HG03469 (cell line): ENCODE measurements at regions not wholly inside any gene's neighbourhood (a gene's known extent, or its start where the extent isn't known, plus 50 kb on each side); places are given as distances from the start of the nearest gene placed in this dataset.
"Not testable (repeated sequence)": the region's sequence is repeated elsewhere in the genome, so short reads cannot be mapped to it uniquely, and the experiment has no call there.

Experiments used
- ATAC-seq: cut with Tn5 transposase; IDR thresholded peaks from one replicate; pipeline ENCODE4 v1.9.1; 2021; ENCODE audit warnings: mild to moderate bottlenecking, moderate library complexity, moderate number of reproducible peaks; ENCODE audit not compliant: unreplicated experiment

- no peak for ATAC-seq
Measured at GRCh38 chr3:5035113-5035512, 55.9 kb downstream of the BHLHE40 start.

DNA sequence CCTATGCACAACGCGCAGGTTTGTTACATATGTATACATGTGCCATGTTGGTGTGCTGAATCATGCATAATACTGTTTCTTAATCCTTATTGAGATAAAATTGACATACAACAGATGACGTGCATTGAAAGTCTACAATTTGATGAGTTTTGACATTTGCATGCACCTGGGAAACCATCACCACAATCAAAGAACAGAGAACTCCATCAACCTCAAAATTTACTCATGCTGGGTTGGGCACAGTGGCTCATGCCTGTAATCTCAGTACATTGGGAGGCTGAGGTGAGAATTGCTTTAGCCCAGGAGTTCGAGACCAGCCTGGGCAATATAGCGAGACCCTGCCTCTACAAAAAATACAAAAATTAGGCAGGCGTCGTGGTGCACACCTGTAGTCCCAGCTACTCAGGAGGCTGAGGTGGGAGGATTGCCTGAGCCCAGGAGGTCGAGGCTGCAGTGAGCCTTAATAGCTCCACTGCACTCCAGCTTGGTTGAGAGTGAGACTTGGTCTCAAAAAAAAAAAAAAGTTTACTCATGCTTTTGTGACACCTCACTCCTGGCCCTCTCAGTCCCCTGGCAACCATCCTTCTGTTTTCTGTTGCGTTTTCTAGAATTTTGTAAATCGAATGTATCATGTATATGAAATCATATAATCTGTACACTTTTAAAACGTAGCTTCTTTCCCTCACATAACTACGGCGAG lies 56.6 kb downstream of the BHLHE40 start:
- ATAC-seq: no peak

GRCh38 chr3:5036392-5036766 lies 57.1 kb downstream of the BHLHE40 start:
- ATAC-seq: no peak

DNA sequence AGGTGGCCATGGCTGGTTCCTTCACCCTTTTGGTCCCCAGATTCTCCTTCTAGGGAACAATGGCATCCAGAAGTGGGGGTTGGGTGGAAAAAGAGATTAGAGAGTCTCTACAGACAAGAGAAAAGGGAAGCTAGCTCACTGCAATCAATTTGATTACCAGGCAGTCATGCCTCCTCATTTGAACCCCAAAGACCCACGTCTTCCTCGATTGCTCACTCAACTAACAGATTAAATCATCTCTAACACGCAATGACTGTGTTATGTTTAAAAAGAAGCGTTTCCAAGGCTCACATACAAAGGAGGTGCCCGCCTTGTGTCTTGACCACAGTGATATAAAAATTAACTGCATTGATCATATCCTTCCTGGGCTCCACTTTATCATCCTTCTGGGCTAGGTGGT lies 57.6 kb downstream of the BHLHE40 start:
- ATAC-seq: no peak

GRCh38 chr3:5039585-5039984 lies 60.3 kb downstream of the BHLHE40 start:
- no peak for ATAC-seq

DNA sequence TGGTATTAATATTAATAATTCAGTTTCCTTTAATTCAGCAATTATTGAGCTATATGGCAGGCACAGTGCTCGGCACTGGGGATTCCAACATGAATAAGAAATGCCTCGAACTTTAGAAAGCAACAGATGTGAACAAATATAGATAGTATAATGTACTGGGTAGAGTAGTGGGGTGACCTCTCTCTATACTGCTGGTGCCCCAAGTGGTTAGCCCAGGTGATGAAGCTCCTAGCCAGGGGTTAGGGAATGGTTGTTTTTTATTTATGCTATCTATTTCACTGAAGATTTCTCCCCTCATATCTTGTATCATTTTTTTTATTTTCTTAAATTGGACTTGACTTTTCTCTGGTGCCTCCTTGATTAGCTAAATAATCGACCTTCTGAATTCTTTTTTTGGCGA lies 62.1 kb downstream of the BHLHE40 start:
- ATAC-seq: no peak

GRCh38 chr3:5045961-5046360 lies 66.7 kb downstream of the BHLHE40 start:
- no peak for ATAC-seq

DNA sequence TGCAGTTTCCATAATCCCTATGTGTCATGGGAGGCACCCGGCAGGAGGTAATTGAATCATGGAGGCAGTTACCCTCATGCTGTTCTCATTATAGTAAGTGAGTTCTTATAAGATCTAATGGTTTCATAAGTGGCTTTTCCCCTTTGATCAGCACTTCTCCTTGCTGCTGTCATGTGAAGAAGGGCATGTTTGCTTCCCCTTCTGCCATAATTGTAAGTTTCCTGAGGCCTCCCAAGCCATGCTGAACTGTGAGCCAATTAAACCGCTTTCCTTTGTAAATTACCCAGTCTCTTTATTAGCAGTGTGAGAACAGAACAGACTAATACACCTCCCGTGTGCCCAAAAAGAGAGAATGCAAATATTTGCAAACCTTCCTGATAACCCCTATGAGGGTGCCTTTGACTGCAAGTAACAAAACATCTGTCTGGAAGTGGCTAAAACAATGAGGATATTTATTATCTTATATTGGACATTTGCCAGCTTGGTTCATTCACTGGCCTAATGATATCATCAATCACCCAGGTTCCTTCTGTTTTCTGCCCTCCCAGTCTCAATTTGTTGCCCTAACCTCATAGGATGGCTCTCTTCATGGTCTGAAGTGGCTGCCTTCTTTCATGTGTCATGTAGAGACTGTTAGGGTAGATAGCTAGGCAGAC lies 68.7 kb downstream of the BHLHE40 start:
- no peak for ATAC-seq

GRCh38 chr3:5051772-5052171 lies 70.3 kb upstream of the ARL8B start:
- no peak for ATAC-seq

- no peak for ATAC-seq
Measured at GRCh38 chr3:5052247-5052646, 69.8 kb upstream of the ARL8B start.

- no peak for ATAC-seq
Measured at GRCh38 chr3:5053021-5053831, 68.9 kb upstream of the ARL8B start.

DNA sequence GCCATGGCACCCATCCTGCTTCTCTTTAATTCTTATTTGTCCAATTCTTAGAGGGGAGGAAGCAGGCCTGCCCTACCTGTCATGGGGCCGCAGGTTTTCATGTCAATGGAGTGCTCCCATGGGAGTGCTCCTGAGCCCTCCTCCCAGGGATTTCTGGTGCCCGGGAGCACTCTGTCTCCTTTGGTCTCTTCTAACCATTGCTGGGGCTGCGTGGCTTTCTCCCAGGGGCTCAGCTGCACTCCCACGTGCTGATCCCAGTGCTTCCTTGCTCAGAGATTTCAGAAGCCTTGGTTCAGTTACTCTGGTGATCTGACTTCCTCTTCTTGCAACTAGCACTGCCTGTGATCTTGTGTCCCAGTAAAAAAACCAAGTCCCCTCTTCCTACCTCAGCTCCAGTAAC lies 68.0 kb upstream of the ARL8B start:
- no peak for ATAC-seq

GRCh38 chr3:5054579-5054978 lies 67.5 kb upstream of the ARL8B start:
- not testable (repeated sequence) for ATAC-seq

DNA sequence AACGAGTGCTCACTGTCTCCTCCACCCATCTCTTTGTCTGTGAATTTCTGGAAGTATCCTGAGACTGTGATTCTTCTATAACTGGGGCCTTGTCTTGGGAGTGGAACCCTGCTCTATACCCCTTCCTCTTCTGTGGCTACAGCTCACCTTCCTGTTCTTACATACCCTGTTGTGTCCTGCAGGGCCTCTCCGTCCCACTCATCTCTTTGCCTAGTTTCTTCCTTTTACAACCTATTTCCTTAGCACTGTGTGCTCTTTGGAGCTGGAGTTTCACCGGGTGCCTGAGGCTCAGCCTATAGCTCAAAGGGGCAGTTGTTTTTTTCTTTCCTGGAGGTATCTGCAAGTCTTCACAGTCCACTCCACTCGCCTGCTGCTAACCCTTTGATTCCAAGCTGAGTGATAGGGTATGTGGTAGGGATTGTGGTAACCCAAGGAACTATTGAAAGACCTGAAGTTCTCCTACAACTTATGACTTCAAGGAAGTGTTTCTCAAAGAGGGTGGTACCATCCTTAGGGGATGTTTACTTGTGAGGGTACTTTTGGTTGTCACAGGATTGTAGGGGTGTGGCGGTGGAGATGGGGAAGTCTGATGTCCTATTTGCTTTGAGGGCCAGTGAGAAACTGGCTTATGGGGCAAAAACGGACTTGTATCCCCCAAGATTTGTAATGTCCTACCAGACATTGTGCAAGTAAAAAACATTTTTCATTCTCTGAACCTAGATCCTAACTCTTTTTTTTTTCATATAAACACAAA lies 66.6 kb upstream of the ARL8B start:
- no peak for ATAC-seq

DNA sequence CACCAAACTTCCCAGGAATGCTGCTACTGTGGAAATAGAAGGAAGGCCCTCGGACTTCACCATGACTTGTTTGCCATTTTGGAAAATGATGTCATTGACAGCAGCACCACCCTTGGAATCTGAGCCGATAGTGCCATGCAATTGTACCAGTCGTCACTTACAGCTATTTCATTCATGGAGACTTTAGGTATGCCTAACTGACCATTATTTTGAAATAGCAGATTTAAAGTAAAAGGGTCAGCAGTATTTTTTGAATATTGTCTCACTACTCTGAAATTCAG lies 66.0 kb upstream of the ARL8B start:
- no peak for ATAC-seq

DNA sequence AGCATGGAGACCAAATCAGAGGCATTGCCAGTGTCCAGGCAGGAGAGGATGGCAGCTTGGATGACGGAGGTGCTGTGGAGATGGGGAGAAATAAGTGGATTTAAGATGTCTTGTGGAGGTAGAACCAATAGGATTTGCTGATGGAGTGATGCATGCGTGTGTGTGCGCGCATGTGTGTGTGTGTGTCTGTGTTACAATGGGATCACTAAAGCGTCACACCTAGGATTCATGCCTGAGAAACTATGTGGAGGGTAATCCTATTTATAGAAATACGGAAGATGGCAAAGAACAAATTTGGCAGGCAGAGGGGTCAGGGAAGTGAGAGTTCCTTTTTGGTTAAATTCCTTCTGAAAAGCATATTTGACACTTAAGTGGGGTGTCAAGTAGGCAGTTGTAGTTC lies 64.8 kb upstream of the ARL8B start:
- ATAC-seq: no peak

- peak; percentile 85 for ATAC-seq
Measured at GRCh38 chr3:5057857-5058324, 64.2 kb upstream of the ARL8B start.

GRCh38 chr3:5058471-5058951 lies 63.6 kb upstream of the ARL8B start:
- ATAC-seq: no peak

DNA sequence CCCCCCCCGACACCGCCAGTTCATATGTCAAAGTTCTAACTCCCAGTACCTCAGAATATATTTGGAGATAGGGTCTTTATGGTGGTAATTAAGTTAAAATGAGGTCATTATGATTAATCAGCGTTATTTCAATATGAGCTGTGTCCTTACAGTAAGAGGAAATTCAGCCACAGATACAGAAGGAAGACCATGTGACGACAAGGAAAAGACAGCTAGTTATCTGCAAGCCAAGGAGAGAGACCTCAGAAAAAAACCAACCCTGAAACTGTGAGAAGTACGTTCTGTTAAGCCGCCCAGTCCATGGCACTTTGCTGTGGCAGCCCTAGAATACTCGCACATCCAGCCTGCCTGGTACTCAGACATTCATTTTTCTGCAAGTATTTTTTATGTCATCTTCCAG lies 62.3 kb upstream of the ARL8B start:
- no peak for ATAC-seq

DNA sequence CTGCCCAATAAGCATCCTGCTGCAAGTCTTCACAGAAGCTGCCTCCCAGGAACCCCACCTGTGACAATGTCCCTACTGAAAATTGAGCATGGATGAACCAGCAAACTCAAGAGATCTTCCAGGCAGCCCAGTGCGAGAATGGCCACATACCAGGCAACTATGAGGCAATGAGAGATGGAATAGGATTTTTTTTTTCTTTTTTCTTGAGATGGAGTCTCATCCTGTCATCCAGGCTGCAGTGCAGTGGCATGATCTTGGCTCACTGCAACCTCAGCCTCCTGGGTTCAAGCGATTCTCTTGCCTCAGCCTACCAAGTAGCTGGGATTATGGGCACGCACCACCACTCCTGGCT lies 60.9 kb upstream of the ARL8B start:
- ATAC-seq: no peak

- no peak for ATAC-seq
Measured at GRCh38 chr3:5063724-5064123, 58.4 kb upstream of the ARL8B start.
